ENCODE measurements at regions not wholly inside any gene's neighbourhood (a gene's known extent, or its start where the extent isn't known, plus 50 kb on each side); places are given as distances from the start of the nearest gene placed in this dataset.

- TF ChIP-seq, protein P1, sequence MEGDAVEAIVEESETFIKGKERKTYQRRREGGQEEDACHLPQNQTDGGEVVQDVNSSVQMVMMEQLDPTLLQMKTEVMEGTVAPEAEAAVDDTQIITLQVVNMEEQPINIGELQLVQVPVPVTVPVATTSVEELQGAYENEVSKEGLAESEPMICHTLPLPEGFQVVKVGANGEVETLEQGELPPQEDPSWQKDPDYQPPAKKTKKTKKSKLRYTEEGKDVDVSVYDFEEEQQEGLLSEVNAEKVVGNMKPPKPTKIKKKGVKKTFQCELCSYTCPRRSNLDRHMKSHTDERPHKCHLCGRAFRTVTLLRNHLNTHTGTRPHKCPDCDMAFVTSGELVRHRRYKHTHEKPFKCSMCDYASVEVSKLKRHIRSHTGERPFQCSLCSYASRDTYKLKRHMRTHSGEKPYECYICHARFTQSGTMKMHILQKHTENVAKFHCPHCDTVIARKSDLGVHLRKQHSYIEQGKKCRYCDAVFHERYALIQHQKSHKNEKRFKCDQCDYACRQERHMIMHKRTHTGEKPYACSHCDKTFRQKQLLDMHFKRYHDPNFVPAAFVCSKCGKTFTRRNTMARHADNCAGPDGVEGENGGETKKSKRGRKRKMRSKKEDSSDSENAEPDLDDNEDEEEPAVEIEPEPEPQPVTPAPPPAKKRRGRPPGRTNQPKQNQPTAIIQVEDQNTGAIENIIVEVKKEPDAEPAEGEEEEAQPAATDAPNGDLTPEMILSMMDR (conservative IDR thresholded peaks at IDR 0.05 in 1 of 2, IDR thresholded peaks at IDR 0.05 in 1 of 2; ENCODE audit: low read depth in 1 of 2, low read length in 2 of 2), result no peak
- TF ChIP-seq EZH2 (IDR thresholded peaks at IDR 0.05; ENCODE audit: low read length, missing control alignments), result no peak
Measured at GRCh38 chr5:174583071-174583470, 141.3 kb upstream of the MSX2 start.
